ENCODE measurements at regions not wholly inside any gene's neighbourhood (a gene's known extent, or its start where the extent isn't known, plus 50 kb on each side); places are given as distances from the start of the nearest gene placed in this dataset.

GRCh38 chr2:203797276-203797675 is 70.3 kb upstream of the CTLA4 start:
- H3K9me3 ChIP-seq (ENCODE audit: low read depth): no peaks in the 10 kb centered on the region
- H3K36me3 ChIP-seq (replicated peaks; ENCODE audit: insufficient read depth, low read depth): no peaks in the 10 kb centered on the region
- no peaks in the 10 kb centered on the region for H3K27me3 ChIP-seq
- H3K79me2 ChIP-seq: no peaks in the 10 kb centered on the region
- H3K9me2 ChIP-seq (replicated peaks; ENCODE audit: insufficient read depth): no peaks in the 10 kb centered on the region
- no peak overlapping the region for H3K4me3 ChIP-seq
- TF ChIP-seq EZH2 (IDR thresholded peaks at IDR 0.05; ENCODE audit: borderline replicate concordance) (no peak), EZH2phosphoT487 (IDR thresholded peaks at IDR 0.05; ENCODE audit: low read depth, severe bottlenecking, unreplicated experiment) (no peak), CTCF (IDR thresholded peaks at IDR 0.05; ENCODE audit: poor library complexity) (no peak)
- 93% methylated on average over 2 of the region's 2 CpGs for WGBS (ENCODE audit: low lambda C conversion rate, missing lambda C conversion rate)
- no peak overlapping the region for H3K4me2 ChIP-seq
- no peak overlapping the region for H2AFZ ChIP-seq
- no peaks in the 10 kb centered on the region for H4K20me1 ChIP-seq (ENCODE audit: insufficient read depth, poor library complexity, severe bottlenecking)
- no peaks in the 10 kb centered on the region for H3K4me1 ChIP-seq (ENCODE audit: insufficient read depth)
- no peak overlapping the region for H3K27ac ChIP-seq
- no peak for DNase-seq (ENCODE audit: low spot score)

GRCh38 chr2:203797712-203798111 is 69.9 kb upstream of the CTLA4 start:
- H3K27me3 ChIP-seq: no peaks in the 10 kb centered on the region
- H3K9me3 ChIP-seq (ENCODE audit: low read depth): no peaks in the 10 kb centered on the region
- TF ChIP-seq EZH2 (IDR thresholded peaks at IDR 0.05; ENCODE audit: borderline replicate concordance): no peak
- H2AFZ ChIP-seq: no peak overlapping the region
- H3K79me2 ChIP-seq: no peaks in the 10 kb centered on the region
- no peak for DNase-seq (ENCODE audit: low spot score)
- H3K4me3 ChIP-seq: no peak overlapping the region
- WGBS (ENCODE audit: low lambda C conversion rate, missing lambda C conversion rate): 88% methylated on average over 1 of the region's 1 CpG
- H3K27ac ChIP-seq: no peak overlapping the region
- no peaks in the 10 kb centered on the region for H3K9me2 ChIP-seq (replicated peaks; ENCODE audit: insufficient read depth)
- no peaks in the 10 kb centered on the region for H3K4me1 ChIP-seq (ENCODE audit: insufficient read depth)
- no peaks in the 10 kb centered on the region for H3K36me3 ChIP-seq (replicated peaks; ENCODE audit: insufficient read depth, low read depth)
- H3K4me2 ChIP-seq: no peak overlapping the region
- H4K20me1 ChIP-seq (ENCODE audit: insufficient read depth, poor library complexity, severe bottlenecking): no peaks in the 10 kb centered on the region

- Histone ChIP-seq H3K9me2 (replicated peaks; ENCODE audit: insufficient read depth) (no peaks in the 10 kb centered on the region), H3K9me3 (ENCODE audit: low read depth) (no peaks in the 10 kb centered on the region), H2AFZ (no peak overlapping the region), H3K27ac (no peak overlapping the region), H3K36me3 (replicated peaks; ENCODE audit: insufficient read depth, low read depth) (no peaks in the 10 kb centered on the region), H3K4me1 (ENCODE audit: insufficient read depth) (no peaks in the 10 kb centered on the region), H3K79me2 (no peaks in the 10 kb centered on the region), H4K20me1 (ENCODE audit: insufficient read depth, poor library complexity, severe bottlenecking) (no peaks in the 10 kb centered on the region), H3K4me3 (no peak overlapping the region), H3K27me3 (no peaks in the 10 kb centered on the region), H3K4me2 (no peak overlapping the region)
- TF ChIP-seq EZH2phosphoT487 (IDR thresholded peaks at IDR 0.05; ENCODE audit: low read depth, severe bottlenecking, unreplicated experiment) (no peak), EZH2 (IDR thresholded peaks at IDR 0.05; ENCODE audit: borderline replicate concordance) (no peak)
- no peak for DNase-seq (ENCODE audit: low spot score)
- 78% methylated on average over 9 of the region's 9 CpGs for WGBS (ENCODE audit: low lambda C conversion rate, missing lambda C conversion rate)
These were observed 69.1 kb upstream of the CTLA4 start for GRCh38 chr2:203798296-203799087.

GRCh38 chr2:203799908-203800307 is 67.7 kb upstream of the CTLA4 start:
- Histone ChIP-seq H3K36me3 (replicated peaks; ENCODE audit: insufficient read depth, low read depth) (no peaks in the 10 kb centered on the region), H3K4me2 (no peak overlapping the region), H3K9me2 (replicated peaks; ENCODE audit: insufficient read depth) (no peaks in the 10 kb centered on the region), H3K4me3 (no peak overlapping the region), H2AFZ (no peak overlapping the region), H4K20me1 (ENCODE audit: insufficient read depth, poor library complexity, severe bottlenecking) (no peaks in the 10 kb centered on the region), H3K27me3 (no peaks in the 10 kb centered on the region), H3K4me1 (ENCODE audit: insufficient read depth) (no peaks in the 10 kb centered on the region), H3K79me2 (no peaks in the 10 kb centered on the region), H3K9me3 (ENCODE audit: low read depth) (no peaks in the 10 kb centered on the region), H3K27ac (no peak overlapping the region)
- WGBS (ENCODE audit: low lambda C conversion rate, missing lambda C conversion rate): 82% methylated on average over 3 of the region's 3 CpGs
- no peak for TF ChIP-seq CTCF (IDR thresholded peaks at IDR 0.05; ENCODE audit: poor library complexity)
- no peak for TF ChIP-seq EZH2phosphoT487 (IDR thresholded peaks at IDR 0.05; ENCODE audit: low read depth, severe bottlenecking, unreplicated experiment)
- TF ChIP-seq EZH2 (IDR thresholded peaks at IDR 0.05; ENCODE audit: borderline replicate concordance): no peak
- no peak for DNase-seq (ENCODE audit: low spot score)
